ENCODE measurements at regions not wholly inside any gene's neighbourhood (a gene's known extent, or its start where the extent isn't known, plus 50 kb on each side); places are given as distances from the start of the nearest gene placed in this dataset.

GRCh38 chr2:105977212-105977611 is 216.9 kb downstream of the UXS1 start:
- TF ChIP-seq, protein P1, sequence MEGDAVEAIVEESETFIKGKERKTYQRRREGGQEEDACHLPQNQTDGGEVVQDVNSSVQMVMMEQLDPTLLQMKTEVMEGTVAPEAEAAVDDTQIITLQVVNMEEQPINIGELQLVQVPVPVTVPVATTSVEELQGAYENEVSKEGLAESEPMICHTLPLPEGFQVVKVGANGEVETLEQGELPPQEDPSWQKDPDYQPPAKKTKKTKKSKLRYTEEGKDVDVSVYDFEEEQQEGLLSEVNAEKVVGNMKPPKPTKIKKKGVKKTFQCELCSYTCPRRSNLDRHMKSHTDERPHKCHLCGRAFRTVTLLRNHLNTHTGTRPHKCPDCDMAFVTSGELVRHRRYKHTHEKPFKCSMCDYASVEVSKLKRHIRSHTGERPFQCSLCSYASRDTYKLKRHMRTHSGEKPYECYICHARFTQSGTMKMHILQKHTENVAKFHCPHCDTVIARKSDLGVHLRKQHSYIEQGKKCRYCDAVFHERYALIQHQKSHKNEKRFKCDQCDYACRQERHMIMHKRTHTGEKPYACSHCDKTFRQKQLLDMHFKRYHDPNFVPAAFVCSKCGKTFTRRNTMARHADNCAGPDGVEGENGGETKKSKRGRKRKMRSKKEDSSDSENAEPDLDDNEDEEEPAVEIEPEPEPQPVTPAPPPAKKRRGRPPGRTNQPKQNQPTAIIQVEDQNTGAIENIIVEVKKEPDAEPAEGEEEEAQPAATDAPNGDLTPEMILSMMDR (conservative IDR thresholded peaks at IDR 0.05; ENCODE audit: low read length) = no peak
- no peak for TF ChIP-seq EZH2phosphoT487 (IDR thresholded peaks at IDR 0.05; ENCODE audit: borderline replicate concordance, low read depth, low read length)
